Small intestine (tissue), 7 donors: ENCODE measurements at regions not wholly inside any gene's neighbourhood (a gene's known extent, or its start where the extent isn't known, plus 50 kb on each side); places are given as distances from the start of the nearest gene placed in this dataset.

Experiments
- DNase-seq, 2 donors: peaks; one replicate each; pipeline versions ENCODE4 v3.0.0 to v3.0.0-alpha.2; 2013
- FAIRE-seq: peaks from 2 replicates; lab custom pipeline; 2012; peaks lifted over from hg19 to GRCh38; lab: Jason Lieb, UNC
- H3K27ac ChIP-seq, 3 donors: one replicate each; pipeline ENCODE4 v1.5.1; 2013; ENCODE audit warnings: low read length in 2 of 3, mild to moderate bottlenecking in 2 of 3, control low read depth in 1 of 3, inconsistent platforms in 1 of 3, low read depth in 1 of 3, moderate library complexity in 1 of 3
- H3K27me3 ChIP-seq, 3 donors: one replicate each; pipeline ENCODE4 v1.6.1; 2013; ENCODE audit warnings: low read length in 3 of 3, inconsistent platforms in 1 of 3; ENCODE audit not compliant: control insufficient read depth in 3 of 3, insufficient read depth in 3 of 3
- H3K36me3 ChIP-seq, 3 donors: one replicate each; pipeline ENCODE4 v1.6.1; 2013; ENCODE audit warnings: low read length in 3 of 3, inconsistent platforms in 1 of 3, low read depth in 1 of 3, mild to moderate bottlenecking in 1 of 3, moderate library complexity in 1 of 3; ENCODE audit not compliant: control insufficient read depth in 3 of 3, insufficient read depth in 2 of 3
- H3K4me1 ChIP-seq, 3 donors: one replicate each; pipeline ENCODE4 v1.6.1; 2013; ENCODE audit warnings: low read length in 2 of 3, inconsistent platforms in 1 of 3, low read depth in 1 of 3, mild to moderate bottlenecking in 1 of 3, moderate library complexity in 1 of 3; ENCODE audit not compliant: control insufficient read depth in 3 of 3, insufficient read depth in 2 of 3
- H3K4me3 ChIP-seq, 3 donors: one replicate each; pipeline ENCODE4 v1.5.1; 2013; ENCODE audit warnings: low read length in 3 of 3, control low read depth in 1 of 3, inconsistent platforms in 1 of 3, low read depth in 1 of 3, mild to moderate bottlenecking in 1 of 3, moderate library complexity in 1 of 3
- H3K9me3 ChIP-seq, 2 donors: one replicate each; pipeline ENCODE4 v1.6.1; 2013; ENCODE audit warnings: low read depth in 1 of 2, low read length in 1 of 2; ENCODE audit not compliant: control insufficient read depth in 2 of 2, insufficient read depth in 1 of 2
- WGBS, 3 donors: extraction: QIAGEN DNeasy Blood & Tissue Kit; methylation state at CpG; one replicate each; pipeline ENCODE4 v1.1.7; 2013; 5-methylcytosine and 5-hydroxymethylcytosine counted together
- donor health status: healthy with polysubstance abuse.
- donor health status: control.
- donor health status: control.
- donor health status: Bipolar disorder and iron deficiency.
- donor health status: healthy.

- WGBS, 3 donors = 72 to 77% (median 72%) methylated on average over 3 of the region's 3 CpGs
- Histone ChIP-seq H3K27ac (no peak overlapping the region), H3K9me3 (no peaks in the 10 kb centered on the region), H3K27me3 (no peaks in the 10 kb centered on the region), H3K4me1 (no peaks in the 10 kb centered on the region), H3K36me3 (no peaks in the 10 kb centered on the region), H3K4me3 (no peak overlapping the region)
- no peak for FAIRE-seq
- no peak for DNase-seq
Measured at GRCh38 chr20:60152792-60153191, 194.6 kb downstream of the CDH26 start.

- no peak for FAIRE-seq
- 88 to 93% (median 89%) methylated on average over 2 of the region's 2 CpGs for WGBS, 3 donors
- H3K36me3 ChIP-seq = no peaks in the 10 kb centered on the region
- H3K9me3 ChIP-seq = no peaks in the 10 kb centered on the region
- no peaks in the 10 kb centered on the region for H3K4me1 ChIP-seq
- no peak overlapping the region for H3K27ac ChIP-seq
- DNase-seq = no peak
- no peak overlapping the region for H3K4me3 ChIP-seq
- H3K27me3 ChIP-seq = peaks cover 0 to 2% (median 0%) of the 10 kb centered on the region in 3 donors
Measured at GRCh38 chr20:60160451-60161145, 202.4 kb downstream of the CDH26 start.

GRCh38 chr20:60167812-60168211, 209.6 kb downstream of the CDH26 start:
- DNase-seq = no peak
- no peak overlapping the region for H3K4me3 ChIP-seq
- WGBS, 3 donors = 76 to 82% (median 80%) methylated on average over 1 of the region's 1 CpG

DNA sequence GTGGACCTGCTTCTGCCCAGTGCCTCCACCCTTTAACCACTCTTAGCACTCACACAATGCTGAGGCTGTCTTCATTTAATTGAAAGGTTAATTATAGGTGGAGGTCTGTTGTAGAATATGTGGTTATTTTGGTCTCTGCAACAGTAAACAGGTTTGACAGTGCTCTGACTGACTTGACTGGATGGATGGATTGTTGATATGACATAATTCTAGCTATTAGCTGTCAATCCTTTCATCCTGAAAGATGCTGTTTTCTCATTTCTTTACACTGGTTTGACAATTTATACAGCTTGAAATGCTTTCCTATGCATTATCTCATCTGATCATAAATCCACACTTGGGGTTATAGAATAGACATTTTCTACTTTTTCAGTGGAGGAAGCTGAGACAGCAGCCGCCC, 210.7 kb downstream of the CDH26 start:
- Histone ChIP-seq H3K4me1 (no peaks in the 10 kb centered on the region), H3K27me3 (no peaks in the 10 kb centered on the region), H3K9me3 (peaks cover 0 to 3% of the 10 kb centered on the region in 2 donors), H3K4me3 (no peak overlapping the region), H3K36me3 (no peaks in the 10 kb centered on the region), H3K27ac (no peak overlapping the region)
- no peak for DNase-seq
- WGBS, 3 donors = 79 to 90% (median 89%) methylated on average over 1 of the region's 1 CpG
- no peak for FAIRE-seq

More at GRCh38 chr20:60167812-60168211, 209.6 kb downstream of the CDH26 start:
- Histone ChIP-seq H3K9me3 (peaks cover 0 to 2% of the 10 kb centered on the region in 2 donors), H3K4me1 (no peaks in the 10 kb centered on the region), H3K36me3 (no peaks in the 10 kb centered on the region), H3K27ac (no peak overlapping the region), H3K27me3 (no peaks in the 10 kb centered on the region)
- no peak for FAIRE-seq

DNA sequence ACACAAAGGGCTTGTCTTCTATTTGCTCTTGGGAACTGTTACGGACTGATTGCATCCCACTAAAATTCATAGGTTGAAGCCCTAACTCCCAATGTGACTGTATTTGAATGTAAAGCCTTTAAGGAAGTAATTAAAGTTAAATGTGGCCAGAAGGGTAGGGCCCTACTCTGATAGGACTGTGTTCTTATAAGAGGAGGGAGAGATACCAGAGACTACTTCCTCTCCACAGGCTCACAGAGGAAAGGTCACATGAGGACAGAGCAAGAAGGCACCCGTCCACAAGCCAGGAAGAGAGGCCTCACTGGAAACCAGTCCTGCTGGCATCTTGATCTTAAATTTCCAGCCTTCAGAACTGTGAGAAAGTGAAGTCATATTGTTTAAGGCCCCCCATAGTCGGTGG, 211.9 kb downstream of the CDH26 start:
- FAIRE-seq (no peak), DNase-seq (peak in 1 of 2 donors; percentile 4)
- Histone ChIP-seq H3K4me1 (no peaks in the 10 kb centered on the region), H3K36me3 (no peaks in the 10 kb centered on the region), H3K27ac (no peak overlapping the region), H3K27me3 (no peaks in the 10 kb centered on the region), H3K4me3 (no peak overlapping the region), H3K9me3 (peaks cover 0 to 3% of the 10 kb centered on the region in 2 donors)
- WGBS, 3 donors = 49 to 69% (median 50%) methylated on average over 3 of the region's 3 CpGs

- H3K4me1 ChIP-seq = no peaks in the 10 kb centered on the region
- FAIRE-seq (no peak), DNase-seq (no peak)
- H3K4me3 ChIP-seq = no peak overlapping the region
- H3K9me3 ChIP-seq = peaks cover 0 to 3% of the 10 kb centered on the region in 2 donors
- no peaks in the 10 kb centered on the region for H3K27me3 ChIP-seq
- no peaks in the 10 kb centered on the region for H3K36me3 ChIP-seq
- H3K27ac ChIP-seq = no peak overlapping the region
Measured at GRCh38 chr20:60171313-60171712, 213.1 kb downstream of the CDH26 start.

- DNase-seq = no peak
- H3K36me3 ChIP-seq = no peaks in the 10 kb centered on the region
- no peaks in the 10 kb centered on the region for H3K27me3 ChIP-seq
- 81 to 86% (median 83%) methylated on average over 4 of the region's 4 CpGs for WGBS, 3 donors
- FAIRE-seq = no peak
- H3K9me3 ChIP-seq = peaks cover 0 to 3% of the 10 kb centered on the region in 2 donors
- H3K4me1 ChIP-seq = no peaks in the 10 kb centered on the region
- no peak overlapping the region for H3K4me3 ChIP-seq
- H3K27ac ChIP-seq = no peak overlapping the region
Measured at GRCh38 chr20:60171738-60172137, 213.5 kb downstream of the CDH26 start.

GRCh38 chr20:60172346-60172984, 214.2 kb downstream of the CDH26 start:
- no peak overlapping the region for H3K4me3 ChIP-seq
- H3K9me3 ChIP-seq = peaks cover 0 to 3% of the 10 kb centered on the region in 2 donors
- H3K27ac ChIP-seq = no peak overlapping the region
- H3K27me3 ChIP-seq = no peaks in the 10 kb centered on the region
- no peaks in the 10 kb centered on the region for H3K4me1 ChIP-seq
- no peak for FAIRE-seq
- WGBS, 3 donors = 81 to 85% (median 84%) methylated on average over 8 of the region's 8 CpGs
- DNase-seq = no peak
- no peaks in the 10 kb centered on the region for H3K36me3 ChIP-seq
